Mesothelial cell of epicardium (in vitro differentiated cells): ENCODE measurements at regions not wholly inside any gene's neighbourhood (a gene's known extent, or its start where the extent isn't known, plus 50 kb on each side); places are given as distances from the start of the nearest gene placed in this dataset.
A peak's percentile ranks its signal among the peaks of the same experiment; 100 is the strongest.

Experiments used
- DNase-seq, 2 experiments: peaks; one replicate each; pipeline ENCODE4 v3.0.0; 2021; ENCODE audit warnings: low spot score in 2 of 2; ENCODE audit not compliant: unreplicated experiment in 2 of 2
- H3K27ac Mint-ChIP-seq: 2 replicates; pipeline ENCODE4 v1.8.0; 2021; ENCODE audit warnings: mixed read lengths
- H3K27me3 Mint-ChIP-seq: 2 replicates; pipeline ENCODE4 v1.8.0; 2021; ENCODE audit warnings: low read depth, mixed read lengths
- H3K36me3 Mint-ChIP-seq: 2 replicates; pipeline ENCODE4 v1.8.0; 2021; ENCODE audit warnings: mixed read lengths
- H3K4me1 Mint-ChIP-seq: 2 replicates; pipeline ENCODE4 v1.8.0; 2021; ENCODE audit warnings: mixed read lengths
- H3K4me3 Mint-ChIP-seq: 2 replicates; pipeline ENCODE4 v1.8.0; 2021; ENCODE audit warnings: mild to moderate bottlenecking, moderate library complexity, mixed read lengths
- H3K9me3 Mint-ChIP-seq: 2 replicates; pipeline ENCODE4 v1.8.0; 2021; ENCODE audit warnings: mixed read lengths
- CTCF ChIP-seq: fragments of 200-600 bp; sonication (generic); IDR thresholded peaks from one replicate; pipeline ENCODE4 v1.5.0; 2021; ENCODE audit warnings: antibody characterized with exemption; ENCODE audit not compliant: unreplicated experiment

GRCh38 chr10:121289800-121290199, 308.4 kb downstream of the FGFR2 start:
- H3K4me1 Mint-ChIP-seq: peaks cover 45% of the 10 kb centered on the region

GRCh38 chr10:121290674-121291073, 307.6 kb downstream of the FGFR2 start:
- no peak for DNase-seq
- Mint-ChIP-seq H3K4me3 (no peak overlapping the region), H3K9me3 (no peaks in the 10 kb centered on the region), H3K27ac (no peak overlapping the region), H3K4me1 (peaks cover 36% of the 10 kb centered on the region), H3K36me3 (no peaks in the 10 kb centered on the region), H3K27me3 (no peaks in the 10 kb centered on the region)
- TF ChIP-seq CTCF: no peak

More at GRCh38 chr10:121289800-121290199, 308.4 kb downstream of the FGFR2 start:
- TF ChIP-seq CTCF: no peak
- DNase-seq: no peak
- Mint-ChIP-seq H3K27me3 (no peaks in the 10 kb centered on the region), H3K4me3 (no peak overlapping the region), H3K27ac (no peak overlapping the region), H3K9me3 (no peaks in the 10 kb centered on the region), H3K36me3 (no peaks in the 10 kb centered on the region)

GRCh38 chr10:121291376-121291775, 306.9 kb downstream of the FGFR2 start:
- H3K4me1 Mint-ChIP-seq: peaks cover 36% of the 10 kb centered on the region
- H3K36me3 Mint-ChIP-seq: no peaks in the 10 kb centered on the region
- DNase-seq: no peak
- no peaks in the 10 kb centered on the region for H3K27me3 Mint-ChIP-seq
- no peak overlapping the region for H3K27ac Mint-ChIP-seq
- TF ChIP-seq CTCF: no peak
- H3K9me3 Mint-ChIP-seq: no peaks in the 10 kb centered on the region
- no peak overlapping the region for H3K4me3 Mint-ChIP-seq

- no peak overlapping the region for H3K27ac Mint-ChIP-seq
- DNase-seq: no peak
- peaks cover 36% of the 10 kb centered on the region for H3K4me1 Mint-ChIP-seq
- H3K27me3 Mint-ChIP-seq: no peaks in the 10 kb centered on the region
- no peak overlapping the region for H3K4me3 Mint-ChIP-seq
- H3K36me3 Mint-ChIP-seq: no peaks in the 10 kb centered on the region
- TF ChIP-seq CTCF: no peak
- no peaks in the 10 kb centered on the region for H3K9me3 Mint-ChIP-seq
Measured at GRCh38 chr10:121291823-121292222, 306.4 kb downstream of the FGFR2 start.

- Mint-ChIP-seq H3K4me3 (no peak overlapping the region), H3K36me3 (no peaks in the 10 kb centered on the region), H3K9me3 (no peaks in the 10 kb centered on the region), H3K27me3 (no peaks in the 10 kb centered on the region), H3K27ac (peak overlapping the region; percentile 8), H3K4me1 (peaks cover 36% of the 10 kb centered on the region)
- DNase-seq: no peak
- TF ChIP-seq CTCF: no peak
Measured at GRCh38 chr10:121292321-121292720, 305.9 kb downstream of the FGFR2 start.

GRCh38 chr10:121293110-121293509, 305.1 kb downstream of the FGFR2 start:
- Mint-ChIP-seq H3K4me1 (peaks cover 29% of the 10 kb centered on the region), H3K36me3 (no peaks in the 10 kb centered on the region), H3K4me3 (no peak overlapping the region), H3K27ac (no peak overlapping the region), H3K27me3 (no peaks in the 10 kb centered on the region), H3K9me3 (peaks cover 4% of the 10 kb centered on the region)
- no peak for DNase-seq
- no peak for TF ChIP-seq CTCF
